ENCODE measurements at regions not wholly inside any gene's neighbourhood (a gene's known extent, or its start where the extent isn't known, plus 50 kb on each side); places are given as distances from the start of the nearest gene placed in this dataset.

- Histone ChIP-seq H3K9me3 (ENCODE audit: severe bottlenecking) (no peaks in the 10 kb centered on the region), H3K4me3 (ENCODE audit: low read depth, low read length) (no peak overlapping the region), H3K36me3 (no peaks in the 10 kb centered on the region), H3K27ac (no peak overlapping the region), H3K27me3 (ENCODE audit: insufficient read depth, low read depth, severe bottlenecking) (no peaks in the 10 kb centered on the region)
- peak; percentile 43; the same call in 1 of the 2 replicates for TF ChIP-seq CTCF (IDR thresholded peaks at IDR 0.05; ENCODE audit: low read depth, low read length)
- DNase-seq = peak; percentile 23
Measured at GRCh38 chr4:63563288-63564014, 845.8 kb downstream of the TECRL start.

GRCh38 chr4:63558709-63559108, 850.5 kb downstream of the TECRL start:
- Histone ChIP-seq H3K27ac (no peak overlapping the region), H3K4me3 (ENCODE audit: low read depth, low read length) (no peak overlapping the region)

GRCh38 chr4:63556332-63556731, 852.9 kb downstream of the TECRL start:
- H3K4me3 ChIP-seq (ENCODE audit: low read depth, low read length) = no peak overlapping the region
- no peaks in the 10 kb centered on the region for H3K36me3 ChIP-seq
- no peaks in the 10 kb centered on the region for H3K27me3 ChIP-seq (ENCODE audit: insufficient read depth, low read depth, severe bottlenecking)
- H3K9me3 ChIP-seq (ENCODE audit: severe bottlenecking) = no peaks in the 10 kb centered on the region
- no peak overlapping the region for H3K27ac ChIP-seq
- no peak for DNase-seq
- peak; percentile 8; the same call in 1 of the 2 replicates for TF ChIP-seq CTCF (IDR thresholded peaks at IDR 0.05; ENCODE audit: low read depth, low read length)

More at GRCh38 chr4:63558709-63559108, 850.5 kb downstream of the TECRL start:
- H3K27me3 ChIP-seq (ENCODE audit: insufficient read depth, low read depth, severe bottlenecking) = no peaks in the 10 kb centered on the region
- DNase-seq = no peak
- no peak for TF ChIP-seq CTCF (IDR thresholded peaks at IDR 0.05; ENCODE audit: low read depth, low read length)
- H3K36me3 ChIP-seq = no peaks in the 10 kb centered on the region
- H3K9me3 ChIP-seq (ENCODE audit: severe bottlenecking) = no peaks in the 10 kb centered on the region

GRCh38 chr4:63553123-63553522, 856.1 kb downstream of the TECRL start:
- no peak overlapping the region for H3K4me3 ChIP-seq (ENCODE audit: low read depth, low read length)
- H3K27me3 ChIP-seq (ENCODE audit: insufficient read depth, low read depth, severe bottlenecking) = no peaks in the 10 kb centered on the region
- H3K36me3 ChIP-seq = no peaks in the 10 kb centered on the region
- H3K9me3 ChIP-seq (ENCODE audit: severe bottlenecking) = no peaks in the 10 kb centered on the region
- no peak for DNase-seq
- no peak overlapping the region for H3K27ac ChIP-seq
- TF ChIP-seq CTCF (IDR thresholded peaks at IDR 0.05; ENCODE audit: low read depth, low read length) = no peak

DNA sequence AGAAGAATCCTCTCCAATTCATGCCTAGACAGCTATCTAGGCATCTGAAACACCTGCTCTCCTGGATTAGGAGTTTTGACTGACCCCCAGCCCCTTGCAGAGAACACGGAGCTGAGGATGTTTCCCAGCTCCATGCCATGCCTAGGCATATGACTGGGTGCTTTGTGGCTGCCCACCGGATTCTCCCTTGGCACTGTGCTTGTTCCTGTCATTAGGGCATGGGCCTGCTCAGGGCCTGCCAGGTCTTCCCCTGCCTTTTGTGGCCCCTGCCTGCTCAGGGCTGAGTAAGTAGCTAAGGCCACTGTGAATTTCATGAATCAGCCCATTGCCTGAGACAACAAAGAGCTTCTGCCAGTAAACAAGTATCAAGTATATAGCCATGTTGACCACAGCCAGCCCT, 867.4 kb downstream of the TECRL start:
- DNase-seq = no peak
- Histone ChIP-seq H3K4me3 (ENCODE audit: low read depth, low read length) (no peak overlapping the region), H3K36me3 (no peaks in the 10 kb centered on the region), H3K9me3 (ENCODE audit: severe bottlenecking) (no peaks in the 10 kb centered on the region), H3K27me3 (ENCODE audit: insufficient read depth, low read depth, severe bottlenecking) (no peaks in the 10 kb centered on the region), H3K27ac (no peak overlapping the region)
- TF ChIP-seq CTCF (IDR thresholded peaks at IDR 0.05; ENCODE audit: low read depth, low read length) = no peak
